Adipocyte (in vitro differentiated cells): ENCODE measurements at regions not wholly inside any gene's neighbourhood (a gene's known extent, or its start where the extent isn't known, plus 50 kb on each side); places are given as distances from the start of the nearest gene placed in this dataset.
A peak's percentile ranks its signal among the peaks of the same experiment; 100 is the strongest.

Experiments
- DNase-seq: peaks from one replicate; pipeline ENCODE4 v3.0.0-alpha.2; 2015; ENCODE audit warnings: low read depth
- H3K27me3 ChIP-seq: replicated peaks from 2 replicates; pipeline ENCODE4 v1.7.0; 2013; ENCODE audit warnings: mild to moderate bottlenecking, low read length, moderate library complexity; ENCODE audit not compliant: control insufficient read depth, insufficient read depth
- H3K36me3 ChIP-seq: 2 replicates; pipeline ENCODE4 v1.7.0; 2013; ENCODE audit warnings: low read length, mild to moderate bottlenecking, moderate library complexity; ENCODE audit not compliant: control insufficient read depth, insufficient read depth, severe bottlenecking
- H3K4me1 ChIP-seq: 2 replicates; pipeline ENCODE4 v1.7.0; 2013; ENCODE audit warnings: mild to moderate bottlenecking, low read length, moderate library complexity; ENCODE audit not compliant: control insufficient read depth, insufficient read depth
- H3K4me3 ChIP-seq: 2 replicates; pipeline ENCODE4 v1.7.0; 2013; ENCODE audit warnings: mild to moderate bottlenecking, low read length, moderate library complexity
- H3K9ac ChIP-seq: 2 replicates; pipeline ENCODE4 v1.7.0; 2013; ENCODE audit warnings: mild to moderate bottlenecking, low read length, moderate library complexity
- H3K9me3 ChIP-seq: 2 replicates; pipeline ENCODE4 v1.7.0; 2013; ENCODE audit warnings: mild to moderate bottlenecking, low read length, moderate library complexity; ENCODE audit not compliant: control insufficient read depth

GRCh38 chr20:58028123-58028522 is 200.3 kb downstream of the ANKRD60 start:
- no peak for DNase-seq
- no peaks in the 10 kb centered on the region for H3K36me3 ChIP-seq
- H3K9ac ChIP-seq = no peak overlapping the region
- H3K27me3 ChIP-seq = peaks cover 52% of the 10 kb centered on the region
- no peaks in the 10 kb centered on the region for H3K4me1 ChIP-seq
- no peak overlapping the region for H3K4me3 ChIP-seq
- no peaks in the 10 kb centered on the region for H3K9me3 ChIP-seq

- no peaks in the 10 kb centered on the region for H3K4me1 ChIP-seq
- no peak for DNase-seq
- no peaks in the 10 kb centered on the region for H3K36me3 ChIP-seq
- H3K9ac ChIP-seq = no peak overlapping the region
- H3K9me3 ChIP-seq = no peaks in the 10 kb centered on the region
- no peak overlapping the region for H3K4me3 ChIP-seq
- H3K27me3 ChIP-seq = peaks cover 60% of the 10 kb centered on the region
These were observed 202.1 kb downstream of the ANKRD60 start for GRCh38 chr20:58026361-58026760.

GRCh38 chr20:58025233-58025632 is 203.2 kb downstream of the ANKRD60 start:
- H3K27me3 ChIP-seq = peaks cover 63% of the 10 kb centered on the region
- H3K4me1 ChIP-seq = no peaks in the 10 kb centered on the region
- H3K9ac ChIP-seq = no peak overlapping the region
- no peak overlapping the region for H3K4me3 ChIP-seq
- DNase-seq = no peak
- H3K36me3 ChIP-seq = no peaks in the 10 kb centered on the region
- no peaks in the 10 kb centered on the region for H3K9me3 ChIP-seq

GRCh38 chr20:58024241-58024721 is 204.2 kb downstream of the ANKRD60 start:
- Histone ChIP-seq H3K9me3 (no peaks in the 10 kb centered on the region), H3K36me3 (no peaks in the 10 kb centered on the region), H3K4me3 (no peak overlapping the region), H3K9ac (no peak overlapping the region), H3K4me1 (no peaks in the 10 kb centered on the region), H3K27me3 (peaks cover 60% of the 10 kb centered on the region)
- no peak for DNase-seq

- H3K27me3 ChIP-seq = peaks cover 55% of the 10 kb centered on the region
- no peaks in the 10 kb centered on the region for H3K9me3 ChIP-seq
- no peaks in the 10 kb centered on the region for H3K36me3 ChIP-seq
- DNase-seq = no peak
- no peaks in the 10 kb centered on the region for H3K4me1 ChIP-seq
- H3K4me3 ChIP-seq = no peak overlapping the region
- H3K9ac ChIP-seq = no peak overlapping the region
These were observed 204.7 kb downstream of the ANKRD60 start for GRCh38 chr20:58023781-58024180.

- Histone ChIP-seq H3K4me3 (no peak overlapping the region), H3K9ac (no peak overlapping the region), H3K4me1 (no peaks in the 10 kb centered on the region), H3K27me3 (peaks cover 51% of the 10 kb centered on the region), H3K36me3 (no peaks in the 10 kb centered on the region), H3K9me3 (no peaks in the 10 kb centered on the region)
- DNase-seq = no peak
These were observed 205.1 kb downstream of the ANKRD60 start for GRCh38 chr20:58023346-58023745.

GRCh38 chr20:58022711-58023110 is 205.7 kb downstream of the ANKRD60 start:
- peak; percentile 30 for DNase-seq
- no peaks in the 10 kb centered on the region for H3K36me3 ChIP-seq
- no peak overlapping the region for H3K9ac ChIP-seq
- H3K9me3 ChIP-seq = no peaks in the 10 kb centered on the region
- H3K27me3 ChIP-seq = peaks cover 44% of the 10 kb centered on the region
- H3K4me1 ChIP-seq = no peaks in the 10 kb centered on the region
- H3K4me3 ChIP-seq = no peak overlapping the region

GRCh38 chr20:58021481-58021880 is 207.0 kb downstream of the ANKRD60 start:
- Histone ChIP-seq H3K36me3 (no peaks in the 10 kb centered on the region), H3K9me3 (no peaks in the 10 kb centered on the region), H3K9ac (no peak overlapping the region), H3K4me1 (no peaks in the 10 kb centered on the region), H3K4me3 (no peak overlapping the region), H3K27me3 (peaks cover 42% of the 10 kb centered on the region)
- peak; percentile 12 for DNase-seq

GRCh38 chr20:58020656-58021454 is 207.6 kb downstream of the ANKRD60 start:
- no peak overlapping the region for H3K9ac ChIP-seq
- H3K36me3 ChIP-seq = no peaks in the 10 kb centered on the region
- DNase-seq = no peak

GRCh38 chr20:58019850-58020625 is 208.4 kb downstream of the ANKRD60 start:
- DNase-seq = no peak

More at GRCh38 chr20:58020656-58021454, 207.6 kb downstream of the ANKRD60 start:
- H3K4me3 ChIP-seq = no peak overlapping the region
- peaks cover 42% of the 10 kb centered on the region for H3K27me3 ChIP-seq
- no peaks in the 10 kb centered on the region for H3K9me3 ChIP-seq
- no peaks in the 10 kb centered on the region for H3K4me1 ChIP-seq

GRCh38 chr20:58019027-58019849 is 209.2 kb downstream of the ANKRD60 start:
- Histone ChIP-seq H3K9ac (no peak overlapping the region), H3K4me1 (no peaks in the 10 kb centered on the region), H3K27me3 (peaks cover 32% of the 10 kb centered on the region), H3K9me3 (peaks cover 3% of the 10 kb centered on the region), H3K4me3 (no peak overlapping the region), H3K36me3 (no peaks in the 10 kb centered on the region)
- peak; percentile 68 for DNase-seq

More at GRCh38 chr20:58019850-58020625, 208.4 kb downstream of the ANKRD60 start:
- H3K9me3 ChIP-seq = peaks cover 2% of the 10 kb centered on the region
- H3K27me3 ChIP-seq = peaks cover 35% of the 10 kb centered on the region
- H3K4me1 ChIP-seq = no peaks in the 10 kb centered on the region
- no peaks in the 10 kb centered on the region for H3K36me3 ChIP-seq
- no peak overlapping the region for H3K4me3 ChIP-seq
- H3K9ac ChIP-seq = no peak overlapping the region
